NCI-H774 (cell line): ENCODE measurements at regions not wholly inside any gene's neighbourhood (a gene's known extent, or its start where the extent isn't known, plus 50 kb on each side); places are given as distances from the start of the nearest gene placed in this dataset.

ENCODE experiments used
- DNase-seq: peaks from one replicate; lab custom pipeline; 2025; lab: John Stamatoyannopoulos, UW

- DNase-seq, result no peak
Measured at GRCh38 chr3:76432396-76432795, 607.5 kb upstream of the ROBO2 start.

- no peak for DNase-seq
Measured at GRCh38 chr3:76436894-76437293, 603.0 kb upstream of the ROBO2 start.

- DNase-seq, result no peak
Measured at GRCh38 chr3:76438971-76439370, 600.9 kb upstream of the ROBO2 start.

GRCh38 chr3:76442374-76442915, 597.5 kb upstream of the ROBO2 start:
- no peak for DNase-seq

- no peak for DNase-seq
Measured at GRCh38 chr3:76456322-76456721, 583.6 kb upstream of the ROBO2 start.

- no peak for DNase-seq
Measured at GRCh38 chr3:76463501-76463900, 576.4 kb upstream of the ROBO2 start.

GRCh38 chr3:76470285-76470684, 569.6 kb upstream of the ROBO2 start:
- DNase-seq, result no peak

GRCh38 chr3:76474632-76475031, 565.3 kb upstream of the ROBO2 start:
- no peak for DNase-seq

GRCh38 chr3:76479161-76479650, 560.7 kb upstream of the ROBO2 start:
- DNase-seq, result no peak

- no peak for DNase-seq
Measured at GRCh38 chr3:76482510-76482909, 557.4 kb upstream of the ROBO2 start.

- DNase-seq, result no peak
Measured at GRCh38 chr3:76487446-76487845, 552.5 kb upstream of the ROBO2 start.

GRCh38 chr3:76490064-76490463, 549.8 kb upstream of the ROBO2 start:
- DNase-seq, result no peak

- DNase-seq, result no peak
Measured at GRCh38 chr3:76495216-76495615, 544.7 kb upstream of the ROBO2 start.

- DNase-seq, result no peak
Measured at GRCh38 chr3:76497636-76498035, 542.3 kb upstream of the ROBO2 start.

GRCh38 chr3:76500746-76501275, 539.1 kb upstream of the ROBO2 start:
- DNase-seq, result no peak

GRCh38 chr3:76501315-76501714, 538.6 kb upstream of the ROBO2 start:
- no peak for DNase-seq

GRCh38 chr3:76502076-76502475, 537.8 kb upstream of the ROBO2 start:
- DNase-seq, result no peak

GRCh38 chr3:76505202-76505845, 534.6 kb upstream of the ROBO2 start:
- DNase-seq, result no peak

GRCh38 chr3:76509179-76509830, 530.6 kb upstream of the ROBO2 start:
- DNase-seq, result no peak

- DNase-seq, result no peak
Measured at GRCh38 chr3:76514836-76515235, 525.1 kb upstream of the ROBO2 start.

GRCh38 chr3:76523337-76523736, 516.6 kb upstream of the ROBO2 start:
- no peak for DNase-seq

- no peak for DNase-seq
Measured at GRCh38 chr3:76525726-76526125, 514.2 kb upstream of the ROBO2 start.

GRCh38 chr3:76527773-76528172, 512.1 kb upstream of the ROBO2 start:
- no peak for DNase-seq
